ENCODE measurements at regions not wholly inside any gene's neighbourhood (a gene's known extent, or its start where the extent isn't known, plus 50 kb on each side); places are given as distances from the start of the nearest gene placed in this dataset.

GRCh38 chr10:36542493-36542892 lies 582.9 kb upstream of the ANKRD30A start:
- DNase-seq: no peak
- H3K4me3 ChIP-seq: no peak overlapping the region
- 62 to 64% methylated on average over 4 of the region's 4 CpGs for WGBS, 2 donors
- TF ChIP-seq CTCF (IDR thresholded peaks at IDR 0.05): no peak
- no peak for TF ChIP-seq POLR2A (IDR thresholded peaks at IDR 0.05)
- no peaks in the 10 kb centered on the region for H3K4me1 ChIP-seq
- H3K9me3 ChIP-seq: no peaks in the 10 kb centered on the region
- intact Hi-C loops (cut with DNase I; ENCODE audit: low total_unique reads): no loop called here
- no peak overlapping the region for H3K27ac ChIP-seq
- no peaks in the 10 kb centered on the region for H3K27me3 ChIP-seq
- no peaks in the 10 kb centered on the region for H3K36me3 ChIP-seq (ENCODE audit: low read depth, missing control alignments)

DNA sequence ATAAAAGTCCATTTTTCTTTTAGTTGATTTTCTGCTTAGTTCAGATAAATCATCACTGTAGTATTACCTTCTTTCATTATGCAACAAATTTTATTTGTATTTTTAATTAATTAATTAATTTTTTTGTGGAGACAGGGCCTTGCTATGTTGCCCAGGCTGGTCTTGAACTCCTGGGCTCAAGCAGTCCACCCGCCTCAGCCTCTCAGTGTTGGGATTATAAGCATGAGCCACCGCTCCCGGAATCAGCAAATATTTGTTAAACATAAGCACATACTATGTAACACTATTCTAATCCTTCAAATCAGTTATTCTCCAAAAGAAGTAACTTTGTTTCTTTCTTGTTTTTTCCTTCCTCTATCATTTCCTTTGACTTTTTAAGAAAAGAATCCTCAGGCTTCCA lies 584.8 kb upstream of the ANKRD30A start:
- Histone ChIP-seq H3K4me1 (no peaks in the 10 kb centered on the region), H3K36me3 (ENCODE audit: low read depth, missing control alignments) (no peaks in the 10 kb centered on the region), H3K27ac (no peak overlapping the region), H3K9me3 (no peaks in the 10 kb centered on the region), H3K4me3 (no peak overlapping the region), H3K27me3 (no peaks in the 10 kb centered on the region)
- WGBS, 2 donors: 58 to 67% methylated on average over 3 of the region's 3 CpGs
- peak; percentile 72 for DNase-seq
- no peak for TF ChIP-seq POLR2A (IDR thresholded peaks at IDR 0.05)
- no peak for TF ChIP-seq CTCF (IDR thresholded peaks at IDR 0.05)
- intact Hi-C loops (cut with DNase I; ENCODE audit: low total_unique reads): no loop called here

GRCh38 chr10:36538953-36539586 lies 586.3 kb upstream of the ANKRD30A start:
- H3K27me3 ChIP-seq: no peaks in the 10 kb centered on the region
- no peaks in the 10 kb centered on the region for H3K9me3 ChIP-seq
- intact Hi-C loops (cut with DNase I; ENCODE audit: low total_unique reads): no loop called here
- TF ChIP-seq POLR2A (IDR thresholded peaks at IDR 0.05): no peak
- TF ChIP-seq CTCF (IDR thresholded peaks at IDR 0.05): no peak
- WGBS, 2 donors: 60% methylated on average over 3 of the region's 3 CpGs
- H3K4me3 ChIP-seq: no peak overlapping the region
- H3K36me3 ChIP-seq (ENCODE audit: low read depth, missing control alignments): no peaks in the 10 kb centered on the region
- H3K4me1 ChIP-seq: no peaks in the 10 kb centered on the region
- H3K27ac ChIP-seq: no peak overlapping the region
- no peak for DNase-seq

DNA sequence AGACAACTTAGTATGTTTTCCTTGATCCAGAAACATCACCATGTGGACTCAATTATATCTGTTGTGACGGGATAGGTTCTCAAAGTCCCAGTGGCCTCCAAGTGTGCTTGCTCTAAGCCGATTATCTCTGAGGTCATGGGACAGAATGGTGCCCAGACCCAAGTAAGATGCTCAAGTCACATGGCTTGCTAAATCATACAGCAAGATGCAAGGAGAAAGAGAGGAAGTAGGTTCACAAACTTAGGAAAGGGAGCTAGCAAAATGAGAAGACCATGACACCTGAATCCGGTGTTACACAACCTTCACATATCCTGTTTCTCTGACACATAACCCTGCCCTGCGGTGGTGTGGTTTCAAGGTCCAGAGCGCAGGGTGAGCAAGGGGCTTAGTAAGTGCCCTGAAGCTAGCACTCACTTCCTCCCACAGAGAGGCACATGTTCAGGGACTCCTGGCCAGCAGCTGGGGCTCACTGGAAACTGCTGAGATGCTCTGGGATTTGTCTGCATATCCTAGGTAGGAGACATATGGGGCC lies 590.9 kb upstream of the ANKRD30A start:
- Histone ChIP-seq H3K27ac (no peak overlapping the region), H3K36me3 (ENCODE audit: low read depth, missing control alignments) (no peaks in the 10 kb centered on the region), H3K4me1 (no peaks in the 10 kb centered on the region), H3K4me3 (no peak overlapping the region), H3K9me3 (no peaks in the 10 kb centered on the region), H3K27me3 (no peaks in the 10 kb centered on the region)
- no peak for DNase-seq
- intact Hi-C loops (cut with DNase I; ENCODE audit: low total_unique reads): no loop called here
- WGBS, 2 donors: 62 to 64% methylated on average over 5 of the region's 5 CpGs
- TF ChIP-seq CTCF (IDR thresholded peaks at IDR 0.05): no peak
- no peak for TF ChIP-seq POLR2A (IDR thresholded peaks at IDR 0.05)

DNA sequence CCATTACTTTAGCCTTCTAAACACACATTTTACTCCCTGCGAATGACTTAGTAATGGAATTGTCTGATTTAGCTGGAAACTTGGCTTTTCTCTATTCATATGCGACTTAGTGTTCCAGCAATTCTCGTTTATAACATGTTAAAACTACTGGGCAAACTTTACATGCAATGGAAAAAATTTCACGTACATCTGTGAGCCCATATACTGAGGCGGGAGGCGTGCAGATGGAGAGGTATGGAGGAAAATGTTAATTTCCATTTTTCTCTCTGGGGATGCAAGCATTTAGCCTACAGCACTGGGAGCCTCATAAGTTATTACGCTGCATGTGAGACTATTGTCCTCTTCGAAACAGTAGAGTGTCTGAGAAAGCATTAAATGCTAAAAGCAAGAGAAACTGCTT lies 591.5 kb upstream of the ANKRD30A start:
- no peaks in the 10 kb centered on the region for H3K27me3 ChIP-seq
- TF ChIP-seq CTCF (IDR thresholded peaks at IDR 0.05): no peak
- no peak for TF ChIP-seq POLR2A (IDR thresholded peaks at IDR 0.05)
- 88 to 94% methylated on average over 8 of the region's 8 CpGs for WGBS, 2 donors
- no peaks in the 10 kb centered on the region for H3K9me3 ChIP-seq
- intact Hi-C loops (cut with DNase I; ENCODE audit: low total_unique reads): no loop called here
- H3K4me3 ChIP-seq: no peak overlapping the region
- DNase-seq: no peak
- H3K4me1 ChIP-seq: no peaks in the 10 kb centered on the region
- no peaks in the 10 kb centered on the region for H3K36me3 ChIP-seq (ENCODE audit: low read depth, missing control alignments)
- H3K27ac ChIP-seq: no peak overlapping the region
